AG09319 (cell line): ENCODE measurements at regions not wholly inside any gene's neighbourhood (a gene's known extent, or its start where the extent isn't known, plus 50 kb on each side); places are given as distances from the start of the nearest gene placed in this dataset.

Source experiments
- DNase-seq: peaks from one replicate; pipeline ENCODE4 v3.0.0-alpha.2; 2010; ENCODE audit warnings: low read depth; ENCODE audit errors: extremely low read depth
- CTCF ChIP-seq: IDR thresholded peaks from 2 replicates; pipeline ENCODE4 v1.5.1; 2011; ENCODE audit warnings: low read depth, mild to moderate bottlenecking, inconsistent platforms, low read length, moderate library complexity

- no peak for TF ChIP-seq CTCF
- DNase-seq, result no peak
Measured at GRCh38 chr15:70498096-70498626, 265.2 kb downstream of the UACA start.

- no peak for DNase-seq
Measured at GRCh38 chr15:70497661-70498060, 265.7 kb downstream of the UACA start.

GRCh38 chr15:70495991-70496599 is 267.3 kb downstream of the UACA start:
- no peak for TF ChIP-seq CTCF

More at GRCh38 chr15:70497661-70498060, 265.7 kb downstream of the UACA start:
- TF ChIP-seq CTCF, result no peak

GRCh38 chr15:70494852-70495571 is 268.3 kb downstream of the UACA start:
- DNase-seq, result peak; percentile 74
- no peak for TF ChIP-seq CTCF

More at GRCh38 chr15:70495991-70496599, 267.3 kb downstream of the UACA start:
- DNase-seq, result no peak

GRCh38 chr15:70494517-70494851 is 268.9 kb downstream of the UACA start:
- TF ChIP-seq CTCF, result no peak
- DNase-seq, result no peak

GRCh38 chr15:70493787-70494516 is 269.4 kb downstream of the UACA start:
- DNase-seq, result no peak
- no peak for TF ChIP-seq CTCF

- no peak for TF ChIP-seq CTCF
- DNase-seq, result no peak
Measured at GRCh38 chr15:70493376-70493775, 270.0 kb downstream of the UACA start.
